Kidney (tissue), 13 donors: ENCODE measurements at regions not wholly inside any gene's neighbourhood (a gene's known extent, or its start where the extent isn't known, plus 50 kb on each side); places are given as distances from the start of the nearest gene placed in this dataset.

Experiments used
- DNase-seq, 5 donors: peaks; one replicate each; pipeline ENCODE4 v3.0.0-alpha.2; 2013 to 2020
- FAIRE-seq: peaks from 2 replicates; lab custom pipeline; 2012; peaks lifted over from hg19 to GRCh38; lab: Jason Lieb, UNC
- H3K27ac ChIP-seq, 2 donors: one replicate each; pipeline ENCODE4 v1.7.0; 2013; ENCODE audit warnings: low read depth in 2 of 2, low read length in 2 of 2, inconsistent platforms in 1 of 2
- H3K27me3 ChIP-seq: one replicate; pipeline ENCODE4 v1.7.1; 2013; ENCODE audit warnings: low read length, inconsistent platforms; ENCODE audit not compliant: control insufficient read depth, insufficient read depth
- H3K36me3 ChIP-seq, 3 donors: one replicate each; pipeline versions ENCODE4 v1.7.0 to v1.7.1; 2013; ENCODE audit warnings: low read length in 3 of 3, control low read depth in 1 of 3, inconsistent platforms in 1 of 3; ENCODE audit not compliant: insufficient read depth in 3 of 3, control insufficient read depth in 2 of 3
- H3K4me1 ChIP-seq, 3 donors: one replicate each; pipeline versions ENCODE4 v1.7.0 to v1.7.1; 2013; ENCODE audit warnings: low read length in 3 of 3, inconsistent platforms in 1 of 3, low read depth in 1 of 3; ENCODE audit not compliant: control insufficient read depth in 2 of 3, insufficient read depth in 2 of 3
- H3K4me3 ChIP-seq, 3 donors: one replicate each; pipeline versions ENCODE4 v1.7.0 to v1.8.1; 2013; ENCODE audit warnings: low read length in 3 of 3, control low read depth in 1 of 3, inconsistent platforms in 1 of 3
- H3K9ac ChIP-seq, 3 donors: one replicate each; pipeline versions ENCODE4 v1.7.0 to v1.7.1; 2013; ENCODE audit warnings: low read length in 3 of 3, control low read depth in 1 of 3, inconsistent platforms in 1 of 3
- H3K9me3 ChIP-seq, 3 donors: one replicate each; pipeline versions ENCODE4 v1.7.0 to v1.7.1; 2013; ENCODE audit warnings: low read length in 3 of 3, control low read depth in 1 of 3, inconsistent platforms in 1 of 3; ENCODE audit not compliant: control insufficient read depth in 2 of 3, insufficient read depth in 1 of 3
- CTCF ChIP-seq: IDR thresholded peaks from 3 replicates; pipeline ENCODE4 v1.5.1; 2012; ENCODE audit warnings: mild to moderate bottlenecking, moderate library complexity, borderline replicate concordance; ENCODE audit not compliant: insufficient read depth; ENCODE audit errors: extremely low read depth
- intact Hi-C: fragments of 100-400 bp; cut with DNase I; formaldehyde crosslinking; loops from one replicate; pipeline ENCODE4 v1.11.1; 2022
- donor health status: control.
- donor health status: control.
- donor health status: control.
- donor health status: control.
- donor health status: control.
- donor health status: DM: yes; HTN: yes; CAD: no.
- donor health status: Normal renal cell carcinoma (clear cell type).

DNA sequence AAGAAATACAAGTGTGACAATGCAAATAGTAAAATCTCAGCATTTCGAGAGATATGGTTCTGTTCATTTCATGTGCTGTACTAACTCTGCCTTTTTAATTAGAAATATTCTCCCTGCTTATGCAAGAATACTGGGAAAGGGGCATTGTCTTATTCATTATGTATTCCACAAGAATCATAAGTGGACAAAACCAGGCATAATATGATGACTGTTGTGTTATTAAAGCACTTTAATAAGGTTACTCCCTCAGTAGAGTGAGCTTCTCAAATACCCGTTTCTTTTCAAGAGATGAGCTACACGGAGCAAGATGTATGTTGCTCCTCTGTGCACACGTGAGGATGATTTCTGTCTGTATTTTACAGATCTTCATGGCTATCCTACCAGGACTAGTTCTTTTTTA is 638.7 kb upstream of the FANCL start:
- Histone ChIP-seq H3K4me1 (no peaks in the 10 kb centered on the region), H3K4me3 (no peak overlapping the region), H3K27ac (no peak overlapping the region), H3K36me3 (no peaks in the 10 kb centered on the region), H3K27me3 (no peaks in the 10 kb centered on the region), H3K9me3 (no peaks in the 10 kb centered on the region), H3K9ac (no peak overlapping the region)
- intact Hi-C loops: no loop called here
- no peak for DNase-seq
- FAIRE-seq: no peak
- TF ChIP-seq CTCF: no peak

GRCh38 chr2:58878778-58879177 is 637.7 kb upstream of the FANCL start:
- intact Hi-C loops: no loop called here
- no peak overlapping the region for H3K27ac ChIP-seq
- H3K4me3 ChIP-seq: no peak overlapping the region
- TF ChIP-seq CTCF: no peak
- DNase-seq (no peak), FAIRE-seq (no peak)
- no peaks in the 10 kb centered on the region for H3K4me1 ChIP-seq
- H3K9me3 ChIP-seq: no peaks in the 10 kb centered on the region
- H3K36me3 ChIP-seq: no peaks in the 10 kb centered on the region
- H3K27me3 ChIP-seq: no peaks in the 10 kb centered on the region
- no peak overlapping the region for H3K9ac ChIP-seq

GRCh38 chr2:58876126-58876525 is 635.0 kb upstream of the FANCL start:
- DNase-seq (no peak), FAIRE-seq (no peak)
- no peaks in the 10 kb centered on the region for H3K27me3 ChIP-seq
- no peak overlapping the region for H3K4me3 ChIP-seq
- no peaks in the 10 kb centered on the region for H3K4me1 ChIP-seq
- TF ChIP-seq CTCF: no peak
- H3K9ac ChIP-seq: no peak overlapping the region
- intact Hi-C loops: no loop called here
- no peaks in the 10 kb centered on the region for H3K9me3 ChIP-seq
- H3K36me3 ChIP-seq: no peaks in the 10 kb centered on the region
- no peak overlapping the region for H3K27ac ChIP-seq

- H3K4me3 ChIP-seq: no peak overlapping the region
- no peak overlapping the region for H3K9ac ChIP-seq
- TF ChIP-seq CTCF: no peak
- intact Hi-C loops: no loop called here
- H3K9me3 ChIP-seq: no peaks in the 10 kb centered on the region
- H3K36me3 ChIP-seq: no peaks in the 10 kb centered on the region
- H3K27me3 ChIP-seq: no peaks in the 10 kb centered on the region
- no peaks in the 10 kb centered on the region for H3K4me1 ChIP-seq
- no peak for FAIRE-seq
- H3K27ac ChIP-seq: no peak overlapping the region
- DNase-seq: no peak
Measured at GRCh38 chr2:58875436-58875835, 634.3 kb upstream of the FANCL start.
